ENCODE measurements at regions not wholly inside any gene's neighbourhood (a gene's known extent, or its start where the extent isn't known, plus 50 kb on each side); places are given as distances from the start of the nearest gene placed in this dataset.

GRCh38 chr5:27854243-27854852 is 816.0 kb upstream of the CDH9 start:
- TF ChIP-seq CTCF (IDR thresholded peaks at IDR 0.05; ENCODE audit: extremely low read depth in 1 of 2, insufficient read depth in 1 of 2, low read depth in 1 of 2, low read length in 2 of 2) (no peak), JUN (IDR thresholded peaks at IDR 0.05; ENCODE audit: borderline replicate concordance, insufficient read depth, insufficient read length, low read depth) (no peak), EZH2 (IDR thresholded peaks at IDR 0.05; ENCODE audit: borderline replicate concordance, low read depth, low read length, severe bottlenecking) (no peak), POLR2AphosphoS5 (IDR thresholded peaks at IDR 0.05; ENCODE audit: insufficient read depth, low read depth, low read length) (no peak)

All from endothelial cell of umbilical vein (primary cell).